NCI-H526 (cell line): ENCODE measurements at regions not wholly inside any gene's neighbourhood (a gene's known extent, or its start where the extent isn't known, plus 50 kb on each side); places are given as distances from the start of the nearest gene placed in this dataset.

Source experiments
- DNase-seq, 2 experiments: peaks; one replicate each; lab custom pipeline; 2025; lab: John Stamatoyannopoulos, UW

GRCh38 chr4:19317377-19317776, 934.3 kb upstream of the SLIT2 start:
- DNase-seq, result no peak

GRCh38 chr4:19314116-19314515, 937.6 kb upstream of the SLIT2 start:
- no peak for DNase-seq

GRCh38 chr4:19309378-19309777, 942.3 kb upstream of the SLIT2 start:
- DNase-seq, result peak in 1 of 2 experiments; percentile 20

- DNase-seq, result no peak
Observed at GRCh38 chr4:19304028-19304427, 947.7 kb upstream of the SLIT2 start.

- no peak for DNase-seq
Observed at GRCh38 chr4:19301527-19301926, 950.2 kb upstream of the SLIT2 start.

GRCh38 chr4:19300213-19300612, 951.5 kb upstream of the SLIT2 start:
- DNase-seq, result no peak

GRCh38 chr4:19298998-19299397, 952.7 kb upstream of the SLIT2 start:
- DNase-seq, result no peak

- no peak for DNase-seq
Observed at GRCh38 chr4:19293781-19294180, 957.9 kb upstream of the SLIT2 start.

GRCh38 chr4:19293080-19293479, 958.6 kb upstream of the SLIT2 start:
- no peak for DNase-seq

- no peak for DNase-seq
Observed at GRCh38 chr4:19286924-19287323, 964.8 kb upstream of the SLIT2 start.

- no peak for DNase-seq
Observed at GRCh38 chr4:19285146-19285545, 966.6 kb upstream of the SLIT2 start.

- DNase-seq, result no peak
Observed at GRCh38 chr4:19278665-19279064, 973.0 kb upstream of the SLIT2 start.

GRCh38 chr4:19266566-19266965, 985.1 kb upstream of the SLIT2 start:
- no peak for DNase-seq

- DNase-seq, result no peak
Observed at GRCh38 chr4:19262467-19262866, 989.2 kb upstream of the SLIT2 start.

- no peak for DNase-seq
Observed at GRCh38 chr4:19260346-19260745, 991.4 kb upstream of the SLIT2 start.

- no peak for DNase-seq
Observed at GRCh38 chr4:19259920-19260319, 991.8 kb upstream of the SLIT2 start.

GRCh38 chr4:19256823-19257222, 994.9 kb upstream of the SLIT2 start:
- no peak for DNase-seq

- DNase-seq, result no peak
Observed at GRCh38 chr4:19254486-19254885, 997.2 kb upstream of the SLIT2 start.

GRCh38 chr4:19248023-19248422, 1003.7 kb upstream of the SLIT2 start:
- no peak for DNase-seq

GRCh38 chr4:19241895-19242294, 1009.8 kb upstream of the SLIT2 start:
- no peak for DNase-seq

- DNase-seq, result no peak
Observed at GRCh38 chr4:19239565-19239964, 1012.1 kb upstream of the SLIT2 start.

- no peak for DNase-seq
Observed at GRCh38 chr4:19236473-19236872, 1015.2 kb upstream of the SLIT2 start.

- no peak for DNase-seq
Observed at GRCh38 chr4:19230906-19231545, 1020.7 kb upstream of the SLIT2 start.

- no peak for DNase-seq
Observed at GRCh38 chr4:19227701-19228100, 1024.0 kb upstream of the SLIT2 start.

GRCh38 chr4:19224820-19225219, 1026.9 kb upstream of the SLIT2 start:
- peak; percentile 12 to 67 for DNase-seq
